ENCODE measurements at regions not wholly inside any gene's neighbourhood (a gene's known extent, or its start where the extent isn't known, plus 50 kb on each side); places are given as distances from the start of the nearest gene placed in this dataset.
"Not testable (repeated sequence)": the region's sequence is repeated elsewhere in the genome, so short reads cannot be mapped to it uniquely, and the experiment has no call there.

DNA sequence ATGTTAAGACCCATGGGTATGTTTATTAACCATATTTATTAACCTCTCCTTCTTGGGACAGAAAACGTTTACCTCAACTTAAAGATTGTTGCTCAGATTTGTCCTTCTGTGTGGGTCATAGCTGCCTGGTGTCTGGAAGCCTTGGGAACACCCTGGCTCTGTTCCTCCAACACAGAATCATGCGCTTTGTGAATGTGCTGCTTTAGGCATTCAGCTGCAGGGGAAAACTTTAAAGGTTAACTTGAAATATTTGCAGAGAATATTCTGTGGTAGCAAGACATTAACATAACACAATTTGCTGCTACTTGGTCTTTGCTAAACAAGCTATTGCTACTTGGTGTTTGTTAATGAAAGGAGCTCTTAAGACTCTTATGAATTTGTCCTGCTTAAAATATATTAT is 50.5 kb upstream of the THOC3 start:
- DNase-seq, result not testable (repeated sequence)

GRCh38 chr5:176020852-176021251 is 52.7 kb upstream of the THOC3 start:
- not testable (repeated sequence) for DNase-seq

DNA sequence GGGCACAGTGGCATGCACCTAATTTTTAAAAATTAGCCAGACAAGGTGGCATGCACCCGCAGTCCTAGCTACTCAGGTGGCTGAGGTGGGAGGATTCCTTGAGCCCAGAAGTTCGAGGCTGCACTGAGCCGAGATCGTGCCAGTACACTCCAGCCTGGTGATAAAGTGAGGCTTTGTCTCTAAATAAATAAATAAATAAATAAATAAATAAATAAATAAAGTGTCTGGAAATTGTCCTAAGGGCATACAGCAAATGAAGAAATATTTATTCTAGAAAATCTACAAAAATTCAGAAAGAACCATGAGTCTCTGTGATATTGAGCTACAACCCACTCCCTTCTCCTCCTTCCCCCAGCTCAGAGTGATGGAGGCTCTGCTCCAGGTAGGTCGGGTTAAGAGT is 55.4 kb upstream of the THOC3 start:
- DNase-seq, result not testable (repeated sequence)

GRCh38 chr5:176029445-176029844 is 61.3 kb upstream of the THOC3 start:
- not testable (repeated sequence) for DNase-seq

- DNase-seq, result not testable (repeated sequence)
Measured at GRCh38 chr5:176030361-176031117, 62.4 kb upstream of the THOC3 start.

- not testable (repeated sequence) for DNase-seq
Measured at GRCh38 chr5:176031118-176031510, 63.0 kb upstream of the THOC3 start.

- not testable (repeated sequence) for DNase-seq
Measured at GRCh38 chr5:176033186-176033585, 65.1 kb upstream of the THOC3 start.

GRCh38 chr5:176034407-176035200 is 66.5 kb upstream of the THOC3 start:
- not testable (repeated sequence) for DNase-seq

GRCh38 chr5:176035201-176035530 is 67.1 kb upstream of the THOC3 start:
- DNase-seq, result not testable (repeated sequence)

DNA sequence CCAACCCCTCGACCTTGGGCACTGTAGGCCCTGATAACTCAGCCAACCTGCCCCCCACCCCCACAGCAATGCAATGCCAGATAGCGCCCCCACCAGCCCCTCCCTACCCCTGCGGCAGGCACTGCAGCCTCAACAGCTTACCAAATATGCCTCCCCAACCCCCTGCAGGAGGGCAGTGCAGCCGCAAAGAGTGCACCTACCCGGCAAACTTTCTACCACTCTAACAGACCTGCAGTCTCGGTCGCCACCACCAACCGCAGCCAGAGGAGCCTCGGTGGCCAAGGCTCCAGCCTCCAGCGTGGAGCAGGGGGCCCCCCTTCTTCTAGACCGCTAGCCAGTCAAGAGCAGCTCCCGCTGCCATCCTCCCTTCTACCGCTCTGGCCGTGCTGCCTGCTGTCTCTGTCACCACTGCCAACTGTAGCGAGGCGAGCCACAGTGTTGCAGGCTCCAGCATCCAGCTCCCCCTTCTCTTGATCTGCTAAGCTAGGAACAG is 67.7 kb upstream of the THOC3 start:
- not testable (repeated sequence) for DNase-seq

GRCh38 chr5:176036391-176036790 is 68.3 kb upstream of the THOC3 start:
- DNase-seq, result not testable (repeated sequence)

DNA sequence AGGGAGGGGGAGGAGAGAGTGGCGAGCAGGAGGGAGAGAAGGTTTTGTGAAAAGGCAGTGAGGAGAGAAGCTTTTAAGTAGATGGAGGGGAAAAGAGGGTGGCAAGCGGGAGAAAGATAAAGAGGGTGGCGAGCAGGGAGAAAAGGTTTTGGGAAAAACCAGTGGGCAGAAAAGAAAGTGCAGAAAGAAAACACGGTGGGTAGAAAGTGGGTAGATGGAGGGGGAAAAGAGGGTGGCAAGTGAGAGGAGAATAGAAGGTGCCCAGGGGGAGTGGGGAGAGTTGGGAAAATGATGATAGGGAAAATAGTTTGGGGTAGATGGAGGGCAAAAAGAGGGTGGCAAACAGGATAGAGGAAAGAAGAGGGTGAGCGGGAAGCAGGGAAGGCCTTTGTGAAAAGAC is 69.1 kb upstream of the THOC3 start:
- not testable (repeated sequence) for DNase-seq

- DNase-seq, result not testable (repeated sequence)
Measured at GRCh38 chr5:176040105-176040801, 72.1 kb upstream of the THOC3 start.

GRCh38 chr5:176041248-176041994 is 73.3 kb upstream of the THOC3 start:
- DNase-seq, result not testable (repeated sequence)

DNA sequence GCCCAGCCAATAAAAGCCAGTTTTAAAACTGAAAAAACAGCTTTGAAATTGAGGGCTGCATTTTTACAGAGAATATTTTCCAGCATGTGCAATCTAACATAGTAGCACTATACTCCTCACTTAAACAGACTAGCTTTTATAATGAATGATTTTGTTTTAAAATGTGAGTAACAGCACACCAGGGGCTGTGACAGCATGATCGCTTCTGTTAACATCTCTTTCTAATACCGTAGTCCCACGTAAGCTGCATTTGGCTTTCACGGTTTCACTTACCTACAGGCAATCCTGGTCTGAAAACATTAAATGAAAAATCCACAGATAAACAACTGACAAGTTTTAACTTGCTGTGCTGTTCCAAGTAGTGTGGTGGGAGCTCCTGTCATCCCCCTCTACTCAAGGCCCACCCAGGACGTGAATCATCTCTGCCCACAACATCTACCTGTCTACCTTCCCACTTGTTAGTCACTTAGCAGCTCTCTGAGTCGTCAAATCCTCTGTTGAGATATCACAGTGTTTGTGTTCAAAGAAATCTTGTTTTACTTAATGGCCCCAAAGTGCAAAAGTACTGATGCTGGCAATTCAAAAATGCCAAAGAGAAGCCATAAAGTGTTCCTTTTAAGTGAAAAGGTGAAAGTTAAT is 74.0 kb upstream of the THOC3 start:
- DNase-seq, result not testable (repeated sequence)

- DNase-seq, result not testable (repeated sequence)
Measured at GRCh38 chr5:176043252-176043829, 75.2 kb upstream of the THOC3 start.

DNA sequence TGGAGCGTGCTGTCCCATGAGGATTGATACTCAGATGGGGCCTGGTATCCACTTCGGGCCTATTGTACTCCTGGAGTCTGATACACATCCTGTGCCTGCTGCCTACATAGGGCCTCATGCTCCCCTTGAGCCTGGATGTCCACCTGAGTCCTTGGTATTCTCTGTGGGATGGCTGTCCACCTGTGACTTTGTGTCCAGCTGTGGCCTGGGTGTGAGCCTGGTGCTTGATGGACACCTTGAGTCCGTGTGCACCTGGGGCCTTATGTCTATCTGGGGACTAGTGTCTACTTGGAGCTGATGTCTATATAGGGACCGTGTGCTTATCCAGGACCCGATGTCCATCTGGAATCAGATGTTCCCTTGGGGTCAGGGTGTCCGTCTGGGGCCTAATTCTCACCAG is 75.9 kb upstream of the THOC3 start:
- DNase-seq, result not testable (repeated sequence)

DNA sequence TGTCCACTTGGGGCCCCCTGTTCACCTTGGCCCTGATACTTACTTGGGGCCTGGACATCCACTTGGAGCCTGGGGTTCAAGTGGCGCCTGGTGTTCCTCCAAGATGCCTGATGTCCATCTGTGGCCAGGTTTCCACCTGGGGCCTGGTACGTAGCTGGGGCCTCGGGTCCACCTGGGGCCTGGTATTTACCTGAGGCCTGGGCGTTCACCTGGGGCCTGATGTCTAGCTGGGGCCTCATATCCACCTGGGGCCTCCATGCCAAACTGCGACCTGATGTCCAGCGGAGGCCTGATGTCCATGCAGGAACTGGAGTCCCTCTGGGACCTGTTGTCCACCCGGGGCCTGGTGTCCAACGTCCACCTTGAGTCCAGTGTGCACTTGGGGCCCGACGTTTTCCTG is 76.3 kb upstream of the THOC3 start:
- not testable (repeated sequence) for DNase-seq

GRCh38 chr5:176045442-176045841 is 77.3 kb upstream of the THOC3 start:
- DNase-seq, result not testable (repeated sequence)

DNA sequence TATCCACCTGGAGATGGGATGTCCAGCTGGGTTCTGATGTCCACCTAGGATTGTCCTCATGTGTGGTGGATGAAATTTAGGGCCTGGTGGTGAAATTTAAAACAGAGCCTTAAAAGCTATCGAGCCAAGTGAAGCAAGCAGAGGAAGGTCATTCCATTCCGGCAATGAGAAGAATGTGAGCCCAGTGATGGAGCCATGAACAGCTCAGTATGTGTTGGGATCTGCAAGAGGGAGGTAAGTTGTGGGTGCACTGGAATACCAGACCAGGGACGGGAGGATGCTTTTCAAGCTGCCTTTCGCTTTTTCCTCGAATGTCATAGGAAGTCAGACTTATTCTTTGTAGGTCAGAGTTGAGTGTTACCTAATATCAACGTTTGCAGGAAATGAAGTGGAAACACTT is 80.6 kb upstream of the THOC3 start:
- not testable (repeated sequence) for DNase-seq

DNA sequence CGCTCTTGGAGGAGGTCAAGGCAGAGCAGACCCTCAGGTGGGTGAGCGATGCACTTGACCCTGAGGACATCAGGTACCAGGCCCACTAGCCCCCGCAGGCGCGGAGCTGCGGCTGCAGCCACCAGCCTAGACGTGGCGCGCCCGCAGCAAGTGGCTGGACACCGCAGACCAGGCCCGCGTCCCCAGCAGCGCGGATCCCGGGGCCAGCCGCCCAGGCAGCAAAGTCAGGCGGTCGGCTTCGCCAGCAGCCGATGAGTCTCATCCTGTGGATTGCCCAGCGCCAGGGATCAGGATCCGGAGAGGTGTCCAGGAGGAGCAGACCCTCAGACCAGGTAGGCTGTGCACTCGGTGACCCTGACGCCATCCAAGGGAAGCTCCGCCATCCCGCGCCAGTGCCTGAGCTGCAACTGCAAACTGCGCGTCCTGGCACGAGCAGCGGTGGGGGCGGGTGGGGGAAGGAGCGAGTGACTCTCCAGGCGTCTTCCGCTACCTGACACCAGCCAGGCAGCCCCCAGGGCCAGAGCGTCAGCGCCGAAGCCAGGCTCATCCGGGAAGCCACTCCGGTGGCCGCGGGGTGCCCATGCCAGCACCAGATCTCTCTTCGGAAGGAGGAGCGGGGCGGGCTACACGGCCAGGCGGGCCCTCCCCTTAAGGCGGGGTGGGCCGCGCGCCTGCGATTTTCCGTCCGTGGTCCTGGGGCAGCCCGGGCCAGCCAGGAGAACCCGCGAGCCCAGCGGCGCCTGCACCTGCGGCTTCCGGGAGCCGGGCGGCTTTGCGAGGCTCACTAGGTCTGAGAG is 92.6 kb upstream of the THOC3 start:
- not testable (repeated sequence) for DNase-seq
